Astrocyte (in vitro differentiated cells and primary cell): ENCODE measurements at regions not wholly inside any gene's neighbourhood (a gene's known extent, or its start where the extent isn't known, plus 50 kb on each side); places are given as distances from the start of the nearest gene placed in this dataset.

Experiments
- DNase-seq: peaks from one replicate; pipeline ENCODE4 v3.0.0-alpha.2; 2010; ENCODE audit warnings: low read depth
- FAIRE-seq: peaks from 2 replicates; lab custom pipeline; 2011; peaks lifted over from hg19 to GRCh38; lab: Jason Lieb, UNC
- H2AFZ ChIP-seq: 2 replicates; pipeline ENCODE4 v1.6.0; 2012; ENCODE audit warnings: low read depth, low read length, inconsistent platforms
- H3K27ac ChIP-seq: 2 replicates; pipeline ENCODE4 v1.5.1; 2011; ENCODE audit warnings: low read depth, low read length, inconsistent platforms
- H3K27me3 ChIP-seq: 2 replicates; pipeline ENCODE4 v1.6.0; 2011; ENCODE audit warnings: low read length, inconsistent platforms; ENCODE audit not compliant: insufficient read depth
- H3K36me3 ChIP-seq: 2 replicates; pipeline ENCODE4 v1.5.1; 2011; ENCODE audit warnings: low read length, inconsistent platforms; ENCODE audit not compliant: insufficient read depth
- H3K4me1 ChIP-seq: 2 replicates; pipeline ENCODE4 v1.5.1; 2011; ENCODE audit warnings: low read length, inconsistent platforms; ENCODE audit not compliant: insufficient read depth
- H3K4me2 ChIP-seq: 2 replicates; pipeline ENCODE4 v1.6.0; 2012; ENCODE audit warnings: low read length, inconsistent platforms
- H3K4me3 ChIP-seq: 2 replicates; pipeline ENCODE4 v1.5.1; 2011; ENCODE audit warnings: low read depth, mild to moderate bottlenecking, low read length, inconsistent platforms; ENCODE audit not compliant: insufficient read depth
- H3K79me2 ChIP-seq: 2 replicates; pipeline ENCODE4 v1.6.0; 2012; ENCODE audit warnings: mild to moderate bottlenecking, low read length, inconsistent platforms; ENCODE audit not compliant: insufficient read depth
- H3K9ac ChIP-seq: 2 replicates; pipeline ENCODE4 v1.6.0; 2012; ENCODE audit warnings: mild to moderate bottlenecking, low read length, inconsistent platforms
- H3K9me3 ChIP-seq: 2 replicates; pipeline ENCODE4 v1.5.1; 2012; ENCODE audit warnings: low read depth, mild to moderate bottlenecking, low read length, inconsistent platforms; ENCODE audit not compliant: insufficient read depth
- H4K20me1 ChIP-seq: 2 replicates; pipeline ENCODE4 v1.6.0; 2012; ENCODE audit warnings: low read length, inconsistent platforms; ENCODE audit not compliant: insufficient read depth
- H3K27ac Mint-ChIP-seq: one replicate; pipeline ENCODE4 v1.8.0; 2021; ENCODE audit warnings: mild to moderate bottlenecking, mixed read lengths; ENCODE audit not compliant: unreplicated experiment
- H3K27me3 Mint-ChIP-seq: one replicate; pipeline ENCODE4 v1.8.0; 2021; ENCODE audit warnings: low read depth, mixed read lengths; ENCODE audit not compliant: unreplicated experiment
- H3K36me3 Mint-ChIP-seq: one replicate; pipeline ENCODE4 v1.8.0; 2021; ENCODE audit warnings: low read depth, mixed read lengths; ENCODE audit not compliant: unreplicated experiment
- H3K4me1 Mint-ChIP-seq: one replicate; pipeline ENCODE4 v1.8.0; 2021; ENCODE audit warnings: low read depth, mixed read lengths; ENCODE audit not compliant: unreplicated experiment
- H3K4me3 Mint-ChIP-seq: one replicate; pipeline ENCODE4 v1.8.0; 2021; ENCODE audit warnings: mild to moderate bottlenecking, moderate library complexity, mixed read lengths; ENCODE audit not compliant: unreplicated experiment
- H3K9me3 Mint-ChIP-seq: one replicate; pipeline ENCODE4 v1.8.0; 2021; ENCODE audit warnings: mild to moderate bottlenecking, mixed read lengths; ENCODE audit not compliant: unreplicated experiment
- CTCF ChIP-seq: IDR thresholded peaks from 2 replicates; pipeline ENCODE4 v1.5.1; 2011; ENCODE audit warnings: low read depth, mild to moderate bottlenecking, inconsistent platforms, low read length, moderate library complexity; ENCODE audit not compliant: insufficient read depth
- EZH2 ChIP-seq: IDR thresholded peaks from 2 replicates; pipeline ENCODE4 v1.6.1; 2012; ENCODE audit warnings: mild to moderate bottlenecking, low read length, inconsistent platforms; ENCODE audit not compliant: insufficient read depth

- Mint-ChIP-seq H3K9me3 (peaks cover 6% of the 10 kb centered on the region), H3K27ac (no peak overlapping the region), H3K27me3 (no peaks in the 10 kb centered on the region), H3K36me3 (no peaks in the 10 kb centered on the region), H3K4me3 (no peak overlapping the region), H3K4me1 (peaks cover 5% of the 10 kb centered on the region)
- Histone ChIP-seq H3K27ac (no peak overlapping the region), H3K9ac (no peak overlapping the region), H3K36me3 (no peaks in the 10 kb centered on the region), H3K4me2 (no peak overlapping the region), H3K4me1 (no peaks in the 10 kb centered on the region), H2AFZ (no peak overlapping the region), H4K20me1 (no peaks in the 10 kb centered on the region), H3K4me3 (no peak overlapping the region), H3K79me2 (no peaks in the 10 kb centered on the region), H3K27me3 (no peaks in the 10 kb centered on the region), H3K9me3 (no peaks in the 10 kb centered on the region)
- FAIRE-seq (no peak), DNase-seq (peak; percentile 33)
- TF ChIP-seq CTCF (no peak), EZH2 (no peak)
These were observed 1239.8 kb upstream of the GOT2 start for GRCh38 chr16:59973966-59974365.

GRCh38 chr16:59971264-59971663 is 1237.1 kb upstream of the GOT2 start:
- no peaks in the 10 kb centered on the region for H3K36me3 Mint-ChIP-seq
- no peak overlapping the region for H3K9ac ChIP-seq
- TF ChIP-seq EZH2 (no peak), CTCF (no peak)
- FAIRE-seq (no peak), DNase-seq (no peak)
- H2AFZ ChIP-seq, result no peak overlapping the region
- H3K4me3 ChIP-seq, result no peak overlapping the region
- H3K4me1 ChIP-seq, result no peaks in the 10 kb centered on the region
- H4K20me1 ChIP-seq, result no peaks in the 10 kb centered on the region
- no peaks in the 10 kb centered on the region for H3K79me2 ChIP-seq
- H3K27me3 Mint-ChIP-seq, result no peaks in the 10 kb centered on the region
- no peaks in the 10 kb centered on the region for H3K36me3 ChIP-seq
- no peak overlapping the region for H3K4me3 Mint-ChIP-seq
- H3K9me3 Mint-ChIP-seq, result peaks cover 3% of the 10 kb centered on the region
- H3K27ac ChIP-seq, result no peak overlapping the region
- no peak overlapping the region for H3K4me2 ChIP-seq
- no peaks in the 10 kb centered on the region for H3K9me3 ChIP-seq
- peaks cover 5% of the 10 kb centered on the region for H3K4me1 Mint-ChIP-seq
- H3K27ac Mint-ChIP-seq, result no peak overlapping the region
- H3K27me3 ChIP-seq, result no peaks in the 10 kb centered on the region

GRCh38 chr16:59964232-59964924 is 1230.3 kb upstream of the GOT2 start:
- Mint-ChIP-seq H3K36me3 (no peaks in the 10 kb centered on the region), H3K4me1 (no peaks in the 10 kb centered on the region), H3K4me3 (no peak overlapping the region), H3K27ac (no peak overlapping the region), H3K9me3 (no peaks in the 10 kb centered on the region), H3K27me3 (no peaks in the 10 kb centered on the region)
- Histone ChIP-seq H2AFZ (no peak overlapping the region), H3K27ac (no peak overlapping the region), H3K36me3 (no peaks in the 10 kb centered on the region), H3K79me2 (no peaks in the 10 kb centered on the region), H3K9ac (no peak overlapping the region), H3K4me2 (no peak overlapping the region), H4K20me1 (no peaks in the 10 kb centered on the region), H3K27me3 (no peaks in the 10 kb centered on the region), H3K4me1 (no peaks in the 10 kb centered on the region), H3K9me3 (no peaks in the 10 kb centered on the region), H3K4me3 (no peak overlapping the region)
- TF ChIP-seq CTCF, result no peak
- TF ChIP-seq EZH2, result no peak
- DNase-seq, result no peak
- FAIRE-seq, result no peak
